ENCODE measurements at regions not wholly inside any gene's neighbourhood (a gene's known extent, or its start where the extent isn't known, plus 50 kb on each side); places are given as distances from the start of the nearest gene placed in this dataset.

DNA sequence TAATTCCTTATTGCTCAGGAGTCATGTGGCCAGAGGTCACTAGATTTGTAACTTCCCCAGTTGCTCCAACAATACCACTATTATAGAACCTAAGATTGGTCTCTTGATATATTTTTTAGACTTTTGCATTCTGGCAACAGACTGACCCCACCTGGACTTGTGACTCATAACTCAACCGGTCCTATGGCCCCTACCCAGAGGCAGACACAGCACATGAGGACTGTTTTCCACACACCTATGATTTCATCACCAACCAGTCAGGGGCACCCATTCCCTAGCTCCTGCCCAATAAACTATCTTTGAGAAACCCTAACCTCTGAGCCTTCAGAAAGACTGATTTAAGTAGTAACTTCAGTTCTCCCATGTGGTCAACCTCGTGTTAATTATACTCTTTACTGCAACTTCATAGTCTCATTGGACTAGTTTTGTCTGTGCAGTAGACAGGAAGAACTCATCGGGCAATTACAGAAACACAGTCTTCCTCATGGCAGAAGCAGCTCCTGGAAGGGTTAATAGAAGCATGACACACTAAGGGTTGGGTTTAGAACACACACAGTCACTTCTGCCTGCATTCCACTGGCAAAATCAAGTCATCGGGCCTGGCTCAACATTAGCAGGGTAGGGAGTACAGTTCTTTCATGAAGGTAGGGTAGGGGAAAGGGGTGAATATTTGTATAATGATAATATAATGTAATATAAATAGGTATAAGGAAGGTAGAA is 251.8 kb downstream of the UQCRFS1 start:
- TF ChIP-seq L3MBTL2 (conservative IDR thresholded peaks at IDR 0.05) (no peak), SP1 (IDR thresholded peaks at IDR 0.05) (no peak), ELF4 (IDR thresholded peaks at IDR 0.05) (no peak)
- POLR2A ChIA-PET: no interaction called here
- DNase-seq (ENCODE audit: extremely low spot score): no peak
- CTCF ChIA-PET: no interaction called here

DNA sequence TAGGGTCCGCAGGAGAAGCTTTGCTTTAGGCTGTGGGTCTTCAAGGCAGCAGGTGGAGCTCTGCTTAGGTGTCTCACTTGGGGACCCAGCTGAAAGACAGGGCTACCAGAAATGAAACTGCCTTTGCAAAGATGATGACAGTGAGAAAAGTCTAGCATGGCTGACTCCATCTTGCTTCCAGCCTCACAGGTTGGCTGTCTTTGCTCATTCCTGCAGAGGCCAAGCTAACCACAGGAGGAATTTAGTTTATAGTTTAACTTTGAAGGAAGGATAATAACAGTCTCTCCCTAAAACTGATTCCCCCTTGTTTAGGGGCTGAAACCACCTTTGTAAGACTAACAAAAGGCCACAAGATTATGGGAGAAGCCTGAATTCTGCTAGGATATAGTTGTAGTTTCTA is 252.4 kb downstream of the UQCRFS1 start:
- POLR2A ChIA-PET: no interaction called here

DNA sequence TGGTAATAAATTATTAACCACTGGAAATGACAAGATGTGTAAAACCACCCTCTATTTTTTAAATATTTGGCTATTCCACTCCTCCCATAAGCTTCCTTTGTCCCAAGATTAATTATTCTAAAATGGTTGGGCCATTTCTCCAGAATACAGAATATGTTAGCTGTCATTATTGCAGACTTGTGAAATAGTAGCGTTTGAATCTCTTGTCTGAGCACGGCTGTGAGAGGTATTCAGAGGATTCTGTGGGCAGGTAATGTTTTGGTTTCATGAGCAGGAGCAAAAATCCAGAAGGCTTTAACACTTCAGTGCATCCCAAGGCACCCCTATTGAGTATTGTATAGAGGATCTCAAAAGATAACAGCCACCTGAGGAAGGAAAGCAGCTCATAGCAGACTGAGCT is 256.0 kb downstream of the UQCRFS1 start:
- CTCF ChIA-PET: interaction anchor here (0.6 kb wide), 1 partner anchor 64 kb away, joined by 3 read pairs; no protein-coding TSS in a partner anchor
- no peak for DNase-seq (ENCODE audit: extremely low spot score)
- TF ChIP-seq, protein P1, sequence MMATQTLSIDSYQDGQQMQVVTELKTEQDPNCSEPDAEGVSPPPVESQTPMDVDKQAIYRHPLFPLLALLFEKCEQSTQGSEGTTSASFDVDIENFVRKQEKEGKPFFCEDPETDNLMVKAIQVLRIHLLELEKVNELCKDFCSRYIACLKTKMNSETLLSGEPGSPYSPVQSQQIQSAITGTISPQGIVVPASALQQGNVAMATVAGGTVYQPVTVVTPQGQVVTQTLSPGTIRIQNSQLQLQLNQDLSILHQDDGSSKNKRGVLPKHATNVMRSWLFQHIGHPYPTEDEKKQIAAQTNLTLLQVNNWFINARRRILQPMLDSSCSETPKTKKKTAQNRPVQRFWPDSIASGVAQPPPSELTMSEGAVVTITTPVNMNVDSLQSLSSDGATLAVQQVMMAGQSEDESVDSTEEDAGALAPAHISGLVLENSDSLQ (IDR thresholded peaks at IDR 0.05): no peak
- POLR2A ChIA-PET: no interaction called here

More for the DNA sequence above, 252.4 kb downstream of the UQCRFS1 start:
- CTCF ChIA-PET: no interaction called here
- TF ChIP-seq FOXA1 (IDR thresholded peaks at IDR 0.05) (no peak), LEF1 (IDR thresholded peaks at IDR 0.05; ENCODE audit: borderline replicate concordance) (no peak), L3MBTL2 (conservative IDR thresholded peaks at IDR 0.05) (no peak), HDGF (IDR thresholded peaks at IDR 0.05; ENCODE audit: borderline replicate concordance) (no peak), TARDBP (IDR thresholded peaks at IDR 0.05) (no peak), BHLHE40 (IDR thresholded peaks at IDR 0.05; ENCODE audit: borderline replicate concordance) (no peak), SP1 (IDR thresholded peaks at IDR 0.05) (no peak), FOXK2 (IDR thresholded peaks at IDR 0.05) (no peak), SUZ12 (IDR thresholded peaks at IDR 0.05) (no peak), NFRKB (IDR thresholded peaks at IDR 0.05) (no peak), ARNT (IDR thresholded peaks at IDR 0.05) (no peak), ELF4 (IDR thresholded peaks at IDR 0.05) (no peak), FOXM1 (IDR thresholded peaks at IDR 0.05; ENCODE audit: borderline replicate concordance) (no peak)
- TF ChIP-seq, protein P1 (IDR thresholded peaks at IDR 0.05): no peak
- DNase-seq (ENCODE audit: extremely low spot score): no peak

DNA sequence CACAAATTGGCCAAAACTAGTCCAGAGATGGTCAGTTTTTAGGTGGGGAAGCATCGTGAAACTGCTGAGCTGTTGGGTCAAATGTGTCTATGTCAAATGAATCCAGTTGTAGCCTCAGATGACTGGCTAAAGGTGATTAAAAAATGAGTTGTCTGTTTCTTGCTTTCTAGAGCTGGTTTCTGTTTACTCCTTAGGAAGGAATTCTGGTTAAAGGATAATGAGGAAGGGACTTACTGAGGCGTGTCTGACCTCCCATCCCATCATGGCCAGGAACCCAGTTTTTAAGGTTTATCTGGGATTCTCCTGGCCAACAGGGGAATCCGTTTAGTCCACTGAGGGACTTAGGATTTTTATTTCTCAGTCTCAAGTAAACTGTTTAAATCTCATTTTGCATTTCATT is 256.5 kb downstream of the UQCRFS1 start:
- TF ChIP-seq L3MBTL2 (conservative IDR thresholded peaks at IDR 0.05) (no peak), FOXK2 (IDR thresholded peaks at IDR 0.05) (no peak), SP1 (IDR thresholded peaks at IDR 0.05) (no peak), ELF4 (IDR thresholded peaks at IDR 0.05) (no peak), BHLHE40 (IDR thresholded peaks at IDR 0.05; ENCODE audit: borderline replicate concordance) (no peak), LEF1 (IDR thresholded peaks at IDR 0.05; ENCODE audit: borderline replicate concordance) (no peak), CTBP1 (IDR thresholded peaks at IDR 0.05; ENCODE audit: borderline replicate concordance) (no peak), FOXA1 (IDR thresholded peaks at IDR 0.05) (no peak), FOXM1 (IDR thresholded peaks at IDR 0.05; ENCODE audit: borderline replicate concordance) (no peak), ARNT (IDR thresholded peaks at IDR 0.05) (no peak), HDGF (IDR thresholded peaks at IDR 0.05; ENCODE audit: borderline replicate concordance) (no peak), NFRKB (IDR thresholded peaks at IDR 0.05) (no peak), ZNF384 (IDR thresholded peaks at IDR 0.05) (no peak), TARDBP (IDR thresholded peaks at IDR 0.05) (no peak), SUZ12 (IDR thresholded peaks at IDR 0.05) (no peak)
- TF ChIP-seq, protein P1 (IDR thresholded peaks at IDR 0.05): no peak
- ChIA-PET POLR2A (no interaction called here), CTCF (interaction anchor here (0.6 kb wide), 1 partner anchor 63 kb away, joined by 3 read pairs; no protein-coding TSS in a partner anchor)
- no peak for DNase-seq (ENCODE audit: extremely low spot score)

DNA sequence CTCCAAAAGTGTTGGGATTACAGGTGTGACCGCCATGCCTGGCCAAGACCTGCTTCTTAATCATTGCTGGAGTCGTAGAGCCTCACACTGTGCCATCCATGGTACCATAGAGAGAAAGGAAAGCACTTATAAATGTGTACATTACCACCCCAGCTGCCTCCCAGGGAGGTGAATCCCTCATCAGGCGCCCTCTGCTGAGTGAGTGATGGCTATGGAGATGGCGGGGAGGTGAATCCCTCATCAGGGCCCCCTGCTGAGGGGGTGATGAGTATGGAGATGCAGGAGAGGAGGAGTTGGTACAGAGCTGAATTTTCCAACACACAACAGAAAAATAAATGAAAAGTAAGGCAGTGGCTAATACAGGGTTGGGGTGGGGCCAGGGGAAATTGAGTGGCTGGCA is 263.4 kb downstream of the UQCRFS1 start:
- POLR2A ChIA-PET: no interaction called here
- CTCF ChIA-PET: no interaction called here
- DNase-seq (ENCODE audit: extremely low spot score): no peak
- no peak for TF ChIP-seq ZNF384 (IDR thresholded peaks at IDR 0.05)
- TF ChIP-seq FOXM1 (IDR thresholded peaks at IDR 0.05; ENCODE audit: borderline replicate concordance): no peak
- no peak for TF ChIP-seq ARNT (IDR thresholded peaks at IDR 0.05)
- TF ChIP-seq, protein P1 (IDR thresholded peaks at IDR 0.05): no peak
- no peak for TF ChIP-seq NFRKB (IDR thresholded peaks at IDR 0.05)
- no peak for TF ChIP-seq FOXK2 (IDR thresholded peaks at IDR 0.05)
- no peak for TF ChIP-seq L3MBTL2 (conservative IDR thresholded peaks at IDR 0.05)
- TF ChIP-seq LEF1 (IDR thresholded peaks at IDR 0.05; ENCODE audit: borderline replicate concordance): no peak
- TF ChIP-seq HDGF (IDR thresholded peaks at IDR 0.05; ENCODE audit: borderline replicate concordance): no peak
- no peak for TF ChIP-seq ELF4 (IDR thresholded peaks at IDR 0.05)
- no peak for TF ChIP-seq SUZ12 (IDR thresholded peaks at IDR 0.05)
- no peak for TF ChIP-seq SP1 (IDR thresholded peaks at IDR 0.05)
- no peak for TF ChIP-seq BHLHE40 (IDR thresholded peaks at IDR 0.05; ENCODE audit: borderline replicate concordance)
- TF ChIP-seq CTBP1 (IDR thresholded peaks at IDR 0.05; ENCODE audit: borderline replicate concordance): no peak
- no peak for TF ChIP-seq TARDBP (IDR thresholded peaks at IDR 0.05)
- no peak for TF ChIP-seq FOXA1 (IDR thresholded peaks at IDR 0.05)

DNA sequence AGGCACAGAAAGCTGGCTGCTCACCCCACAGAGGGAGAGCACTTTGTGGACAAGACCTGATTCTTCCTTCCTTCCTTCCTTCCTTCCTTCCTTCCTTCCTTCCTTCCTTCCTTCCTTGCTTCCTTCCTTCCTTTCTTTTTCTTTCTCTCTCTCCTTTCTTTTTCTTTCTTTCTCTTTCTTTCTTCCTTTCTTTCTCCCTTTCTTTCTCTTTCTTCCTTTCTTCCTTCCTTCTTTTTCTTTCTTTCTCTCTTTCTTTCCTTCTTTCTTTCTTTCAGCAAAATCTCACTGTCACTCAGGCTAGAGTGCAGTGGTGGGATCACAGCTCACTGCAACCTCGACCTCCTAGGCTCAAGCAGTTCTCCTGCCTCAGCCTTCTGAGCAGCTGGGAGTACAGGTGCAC is 263.9 kb downstream of the UQCRFS1 start:
- ChIA-PET CTCF (no interaction called here), POLR2A (no interaction called here)
- no peak for TF ChIP-seq FOXA1 (IDR thresholded peaks at IDR 0.05)
- no peak for TF ChIP-seq ZNF384 (IDR thresholded peaks at IDR 0.05)
- no peak for TF ChIP-seq L3MBTL2 (conservative IDR thresholded peaks at IDR 0.05)
- no peak for TF ChIP-seq ELF4 (IDR thresholded peaks at IDR 0.05)
- no peak for TF ChIP-seq FOXK2 (IDR thresholded peaks at IDR 0.05)
- TF ChIP-seq, protein P1 (IDR thresholded peaks at IDR 0.05): no peak
- TF ChIP-seq SP1 (IDR thresholded peaks at IDR 0.05): no peak
- no peak for TF ChIP-seq BHLHE40 (IDR thresholded peaks at IDR 0.05; ENCODE audit: borderline replicate concordance)
- no peak for TF ChIP-seq CTBP1 (IDR thresholded peaks at IDR 0.05; ENCODE audit: borderline replicate concordance)
- TF ChIP-seq ARNT (IDR thresholded peaks at IDR 0.05): no peak
- TF ChIP-seq HDGF (IDR thresholded peaks at IDR 0.05; ENCODE audit: borderline replicate concordance): no peak
- TF ChIP-seq NFRKB (IDR thresholded peaks at IDR 0.05): no peak
- no peak for TF ChIP-seq LEF1 (IDR thresholded peaks at IDR 0.05; ENCODE audit: borderline replicate concordance)
- no peak for TF ChIP-seq TARDBP (IDR thresholded peaks at IDR 0.05)
- DNase-seq (ENCODE audit: extremely low spot score): no peak
